Gastrocnemius medialis (tissue), 4 donors: ENCODE measurements at regions not wholly inside any gene's neighbourhood (a gene's known extent, or its start where the extent isn't known, plus 50 kb on each side); places are given as distances from the start of the nearest gene placed in this dataset.

ENCODE experiments used
- ATAC-seq, 2 donors: fragments of 150-250 bp; one replicate each; pipeline ENCODE4 v1.9.1; 2016
- DNase-seq, 2 donors: peaks; one replicate each; pipeline ENCODE4 v3.0.0-alpha.2; 2019
- H3K27ac ChIP-seq, 4 donors: fragments of 200-600 bp; sonication (generic); 1 replicate in 1 of 4; 2 replicates in 3 of 4; pipeline ENCODE4 v1.5.1; 2016 to 2018; ENCODE audit warnings: mild to moderate bottlenecking in 2 of 4, moderate library complexity in 1 of 4
- H3K27me3 ChIP-seq, 3 donors: fragments of 200-600 bp; sonication (generic) in 2 of 3; 1 replicate in 1 of 3; 2 replicates in 2 of 3; pipeline versions ENCODE4 v1.5.1 to v1.6.0; 2016 to 2019; ENCODE audit warnings: mild to moderate bottlenecking in 1 of 3, moderate library complexity in 1 of 3
- H3K36me3 ChIP-seq, 2 donors: fragments of 200-600 bp; sonication (generic) in 1 of 2; one replicate each; pipeline ENCODE4 v1.5.1; 2017 to 2018
- H3K4me1 ChIP-seq, 2 donors: fragments of 200-600 bp; sonication (generic) in 1 of 2; one replicate each; pipeline ENCODE4 v1.5.1; 2016 to 2017; ENCODE audit warnings: mild to moderate bottlenecking in 2 of 2
- H3K4me3 ChIP-seq, 4 donors: fragments of 200-600 bp; sonication (generic) in 3 of 4; 1 replicate in 1 of 4; 2 replicates in 3 of 4; pipeline ENCODE4 v1.5.1; 2016 to 2019; ENCODE audit warnings: mild to moderate bottlenecking in 2 of 4
- H3K9me3 ChIP-seq, 3 donors: fragments of 200-600 bp; sonication (generic) in 2 of 3; 1 replicate in 1 of 3; 2 replicates in 2 of 3; pipeline ENCODE4 v1.5.1; 2016 to 2019
- POLR2A ChIP-seq, 2 donors: fragments of 450-650 bp; IDR thresholded peaks; one replicate each; pipeline ENCODE4 v1.6.1; 2017; ENCODE audit warnings: antibody characterized with exemption in 2 of 2, mild to moderate bottlenecking in 2 of 2, moderate library complexity in 2 of 2
- in situ Hi-C, 4 donors: fragments of 200-750 bp; cut with MboI; loops; one replicate each; pipeline versions ENCODE4 v1.15.0 to v1.8.0; 2017; ENCODE audit warnings: low sequenced_read_pairs in 4 of 4
- intact Hi-C: fragments of 100-400 bp; cut with DNase I; formaldehyde crosslinking; loops from one replicate; pipeline ENCODE4 v1.15.1; 2023; ENCODE audit warnings: low total_unique reads
- TF ChIP-seq, protein P1 (sequence below), 5 experiments: fragments of 450-650 bp in 3 of 5; fragments of 200-600 bp in 2 of 5; sonication (generic) in 2 of 5; IDR thresholded peaks in 4 of 5; conservative IDR thresholded peaks in 1 of 5; 1 replicate in 4 of 5; 2 replicates in 1 of 5; pipeline ENCODE4 v1.5.1; 2016 to 2019; ENCODE audit warnings: antibody characterized with exemption in 5 of 5, mild to moderate bottlenecking in 3 of 5, moderate library complexity in 3 of 5

DNA sequence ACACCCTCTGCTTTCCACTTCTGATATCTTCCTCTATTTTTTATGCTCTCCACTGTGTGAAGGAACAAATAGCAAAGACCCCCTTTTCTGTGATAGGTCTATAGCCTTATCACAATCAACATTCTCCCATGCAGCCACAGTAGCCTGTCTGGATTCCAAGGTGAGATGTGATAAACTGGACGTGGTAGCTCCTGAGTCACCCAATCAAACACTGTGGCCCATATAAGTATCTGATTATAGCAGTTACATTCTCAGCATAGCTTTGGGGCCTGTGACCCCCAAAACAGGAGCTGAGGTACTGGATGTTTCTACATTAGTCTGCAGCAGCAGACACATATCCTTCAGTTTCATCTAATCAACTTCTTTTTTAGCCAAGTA, 172.7 kb upstream of the IGFBP7 start:
- Histone ChIP-seq H3K36me3 (no peaks in the 10 kb centered on the region), H3K27me3 (no peaks in the 10 kb centered on the region), H3K9me3 (no peaks in the 10 kb centered on the region), H3K4me1 (no peaks in the 10 kb centered on the region), H3K27ac (no peak overlapping the region), H3K4me3 (no peak overlapping the region)
- ATAC-seq: no peak
- in situ Hi-C loops (no loop called here), intact Hi-C loops (no loop called here)
- DNase-seq: no peak
- TF ChIP-seq POLR2A (IDR thresholded peaks at IDR 0.05): no peak
- TF ChIP-seq, protein P1, sequence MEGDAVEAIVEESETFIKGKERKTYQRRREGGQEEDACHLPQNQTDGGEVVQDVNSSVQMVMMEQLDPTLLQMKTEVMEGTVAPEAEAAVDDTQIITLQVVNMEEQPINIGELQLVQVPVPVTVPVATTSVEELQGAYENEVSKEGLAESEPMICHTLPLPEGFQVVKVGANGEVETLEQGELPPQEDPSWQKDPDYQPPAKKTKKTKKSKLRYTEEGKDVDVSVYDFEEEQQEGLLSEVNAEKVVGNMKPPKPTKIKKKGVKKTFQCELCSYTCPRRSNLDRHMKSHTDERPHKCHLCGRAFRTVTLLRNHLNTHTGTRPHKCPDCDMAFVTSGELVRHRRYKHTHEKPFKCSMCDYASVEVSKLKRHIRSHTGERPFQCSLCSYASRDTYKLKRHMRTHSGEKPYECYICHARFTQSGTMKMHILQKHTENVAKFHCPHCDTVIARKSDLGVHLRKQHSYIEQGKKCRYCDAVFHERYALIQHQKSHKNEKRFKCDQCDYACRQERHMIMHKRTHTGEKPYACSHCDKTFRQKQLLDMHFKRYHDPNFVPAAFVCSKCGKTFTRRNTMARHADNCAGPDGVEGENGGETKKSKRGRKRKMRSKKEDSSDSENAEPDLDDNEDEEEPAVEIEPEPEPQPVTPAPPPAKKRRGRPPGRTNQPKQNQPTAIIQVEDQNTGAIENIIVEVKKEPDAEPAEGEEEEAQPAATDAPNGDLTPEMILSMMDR (IDR thresholded peaks at IDR 0.05 in 4 of 5, conservative IDR thresholded peaks at IDR 0.05 in 1 of 5): no peak

DNA sequence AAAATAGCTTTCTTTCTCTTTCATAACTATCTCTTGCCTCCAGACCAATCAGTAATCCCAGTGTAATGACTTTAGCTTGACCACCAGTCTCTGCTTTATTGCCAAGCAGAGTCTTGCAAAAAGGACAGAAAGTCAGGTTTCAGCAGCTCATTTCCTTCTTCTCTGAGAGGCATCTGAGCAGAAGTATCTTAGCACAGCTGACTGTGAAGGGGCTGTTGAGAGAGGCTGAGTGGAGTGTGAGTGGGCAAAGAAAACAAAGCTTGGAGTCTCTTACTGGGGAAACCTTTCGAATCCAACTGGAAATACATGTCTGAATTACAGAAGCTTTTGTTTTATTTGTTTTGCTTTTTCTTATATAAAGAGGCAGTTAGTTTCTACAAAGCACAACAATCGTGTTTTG, 170.3 kb upstream of the IGFBP7 start:
- DNase-seq: no peak
- H3K9me3 ChIP-seq: no peaks in the 10 kb centered on the region
- intact Hi-C loops: no loop called here
- ATAC-seq: no peak
- H3K27me3 ChIP-seq: no peaks in the 10 kb centered on the region
- in situ Hi-C loops: no loop called here
- H3K4me3 ChIP-seq: no peak overlapping the region
- TF ChIP-seq, protein P1 (IDR thresholded peaks at IDR 0.05 in 4 of 5, conservative IDR thresholded peaks at IDR 0.05 in 1 of 5): no peak
- TF ChIP-seq POLR2A (IDR thresholded peaks at IDR 0.05): no peak
- no peak overlapping the region for H3K27ac ChIP-seq
- H3K36me3 ChIP-seq: no peaks in the 10 kb centered on the region
- H3K4me1 ChIP-seq: no peaks in the 10 kb centered on the region

DNA sequence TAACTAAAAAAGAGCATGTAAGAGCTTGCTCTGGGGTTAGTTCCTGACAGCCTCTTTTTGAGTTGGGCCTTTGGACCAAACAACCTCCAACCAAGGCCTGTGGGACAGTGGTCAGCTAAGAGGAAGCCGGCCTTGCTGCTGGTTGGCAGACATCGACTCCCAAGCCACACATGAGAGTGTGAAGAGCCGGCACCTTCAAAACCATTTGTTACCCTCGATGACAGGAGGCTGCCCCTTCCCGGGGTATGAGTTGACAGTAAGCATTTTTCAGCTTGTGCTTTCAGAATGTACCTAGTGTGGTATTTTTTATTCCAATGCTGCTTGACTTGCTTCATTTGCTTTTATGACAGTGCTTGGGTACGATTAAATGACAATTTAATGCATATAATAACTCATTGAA, 168.6 kb upstream of the IGFBP7 start:
- in situ Hi-C loops: no loop called here
- TF ChIP-seq POLR2A (IDR thresholded peaks at IDR 0.05): no peak
- TF ChIP-seq, protein P1 (IDR thresholded peaks at IDR 0.05 in 4 of 5, conservative IDR thresholded peaks at IDR 0.05 in 1 of 5): no peak
- Histone ChIP-seq H3K27me3 (no peaks in the 10 kb centered on the region), H3K4me3 (no peak overlapping the region), H3K27ac (no peak overlapping the region), H3K36me3 (no peaks in the 10 kb centered on the region), H3K9me3 (no peaks in the 10 kb centered on the region), H3K4me1 (no peaks in the 10 kb centered on the region)
- DNase-seq (no peak), ATAC-seq (no peak)
- intact Hi-C loops: no loop called here

DNA sequence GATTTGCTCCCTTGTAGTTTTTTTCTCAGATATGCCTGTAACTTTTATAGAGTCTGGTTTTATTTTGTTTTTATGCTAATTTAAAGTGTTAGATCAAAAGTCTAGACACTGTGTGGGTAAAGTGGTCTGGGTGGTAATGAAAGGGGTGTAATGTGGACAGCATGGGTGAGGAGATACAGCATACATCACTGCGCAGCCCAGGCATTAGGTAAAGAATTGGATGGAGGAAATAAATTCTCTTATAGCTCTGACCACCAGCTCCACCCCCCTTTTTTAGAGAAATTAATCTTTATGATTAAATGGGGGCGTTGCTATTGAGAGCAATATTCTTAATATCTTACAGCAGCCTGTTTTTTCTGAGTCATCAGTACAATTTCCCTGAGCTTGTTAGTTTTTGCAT, 163.9 kb upstream of the IGFBP7 start:
- ATAC-seq: no peak
- in situ Hi-C loops: no loop called here
- no peak for DNase-seq
- Histone ChIP-seq H3K36me3 (no peaks in the 10 kb centered on the region), H3K27me3 (no peaks in the 10 kb centered on the region), H3K27ac (no peak overlapping the region), H3K4me1 (peaks cover 0 to 5% of the 10 kb centered on the region in 2 donors), H3K4me3 (no peak overlapping the region), H3K9me3 (no peaks in the 10 kb centered on the region)
- TF ChIP-seq, protein P1 (IDR thresholded peaks at IDR 0.05 in 4 of 5, conservative IDR thresholded peaks at IDR 0.05 in 1 of 5): no peak
- no peak for TF ChIP-seq POLR2A (IDR thresholded peaks at IDR 0.05)
- intact Hi-C loops: no loop called here

DNA sequence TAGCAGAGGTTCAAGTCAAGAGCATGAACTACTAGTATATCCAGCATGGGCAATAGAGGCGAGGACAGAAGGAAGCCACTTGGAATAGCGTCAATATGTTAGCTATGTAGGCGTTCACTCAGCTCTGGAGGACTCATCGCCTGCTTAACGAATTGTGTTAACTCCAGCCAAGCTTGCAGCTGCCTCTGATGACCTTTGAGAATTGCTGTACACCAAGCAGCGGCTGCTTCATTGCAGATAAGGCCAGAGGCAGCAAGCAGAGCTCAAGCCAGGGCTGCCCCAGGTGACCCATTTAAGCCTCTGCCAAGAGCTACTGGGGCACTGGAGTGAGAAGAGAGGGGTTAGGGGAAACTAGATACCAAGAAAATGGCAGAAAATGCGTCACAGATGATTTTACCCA, 160.2 kb upstream of the IGFBP7 start:
- intact Hi-C loops: no loop called here
- H3K27me3 ChIP-seq: no peaks in the 10 kb centered on the region
- no peak overlapping the region for H3K27ac ChIP-seq
- no peaks in the 10 kb centered on the region for H3K36me3 ChIP-seq
- peak in 1 of 2 donors; percentile 10 for DNase-seq
- H3K4me1 ChIP-seq: peaks cover 0 to 5% of the 10 kb centered on the region in 2 donors
- H3K4me3 ChIP-seq: no peak overlapping the region
- H3K9me3 ChIP-seq: no peaks in the 10 kb centered on the region
- in situ Hi-C loops: no loop called here
- ATAC-seq: peak; percentile 44 to 47
- TF ChIP-seq POLR2A (IDR thresholded peaks at IDR 0.05): no peak
- TF ChIP-seq, protein P1 (IDR thresholded peaks at IDR 0.05 in 4 of 5, conservative IDR thresholded peaks at IDR 0.05 in 1 of 5): no peak
